ENCODE measurements at regions not wholly inside any gene's neighbourhood (a gene's known extent, or its start where the extent isn't known, plus 50 kb on each side); places are given as distances from the start of the nearest gene placed in this dataset.

DNA sequence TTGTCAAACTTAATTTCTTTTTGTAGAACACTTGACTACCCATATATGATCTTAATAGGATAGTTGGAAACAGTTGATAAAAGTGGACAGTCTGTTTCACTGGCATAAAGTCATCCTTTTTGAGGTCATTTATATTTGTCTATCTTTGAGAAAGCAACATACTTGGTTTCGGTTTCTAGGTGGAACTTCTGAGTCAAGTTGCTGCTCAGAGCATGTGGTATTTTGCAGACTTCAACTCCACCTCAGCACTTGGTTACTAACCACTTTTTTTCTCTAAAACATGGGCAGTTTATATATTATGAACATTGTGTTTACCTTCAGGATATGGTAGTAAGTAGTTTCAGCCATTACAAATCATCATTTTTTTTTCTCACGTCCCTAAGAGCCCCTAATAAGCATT lies 1749.0 kb upstream of the C9orf72 start:
- Histone ChIP-seq H3K4me3 (no peak overlapping the region), H3K9me3 (peaks cover 0 to 8% (median 0%) of the 10 kb centered on the region in 12 donors), H3K27me3 (no peaks in the 10 kb centered on the region), H3K36me3 (no peaks in the 10 kb centered on the region), H3K4me1 (no peaks in the 10 kb centered on the region), H3K27ac (no peak overlapping the region)
- ATAC-seq (no peak), DNase-seq (no peak)
- 58 to 68% (median 61%) methylated on average over 2 of the region's 2 CpGs for WGBS, 4 donors
- intact Hi-C loops (cut with DNase I) = loop anchor here in 1 of 10 donors (10.0 kb wide), 1 partner anchor 47 kb away; no protein-coding TSS in a partner anchor
- TF ChIP-seq CTCF (IDR thresholded peaks at IDR 0.05) (no peak), POLR2A (IDR thresholded peaks at IDR 0.05) (no peak)

- H3K27ac ChIP-seq = no peak overlapping the region
- H3K27me3 ChIP-seq = no peaks in the 10 kb centered on the region
- H3K4me1 ChIP-seq = no peaks in the 10 kb centered on the region
- ATAC-seq (no peak), DNase-seq (no peak)
- no peaks in the 10 kb centered on the region for H3K36me3 ChIP-seq
- H3K4me3 ChIP-seq = no peak overlapping the region
- H3K9me3 ChIP-seq = peaks cover 0 to 8% (median 0%) of the 10 kb centered on the region in 12 donors
- intact Hi-C loops (cut with DNase I) = loop anchor here in 1 of 10 donors (10.0 kb wide), 1 partner anchor 51 kb away; no protein-coding TSS in a partner anchor
- TF ChIP-seq CTCF (IDR thresholded peaks at IDR 0.05) = no peak
- TF ChIP-seq POLR2A (IDR thresholded peaks at IDR 0.05) = no peak
Measured at GRCh38 chr9:29325894-29326293, 1752.6 kb upstream of the C9orf72 start.

DNA sequence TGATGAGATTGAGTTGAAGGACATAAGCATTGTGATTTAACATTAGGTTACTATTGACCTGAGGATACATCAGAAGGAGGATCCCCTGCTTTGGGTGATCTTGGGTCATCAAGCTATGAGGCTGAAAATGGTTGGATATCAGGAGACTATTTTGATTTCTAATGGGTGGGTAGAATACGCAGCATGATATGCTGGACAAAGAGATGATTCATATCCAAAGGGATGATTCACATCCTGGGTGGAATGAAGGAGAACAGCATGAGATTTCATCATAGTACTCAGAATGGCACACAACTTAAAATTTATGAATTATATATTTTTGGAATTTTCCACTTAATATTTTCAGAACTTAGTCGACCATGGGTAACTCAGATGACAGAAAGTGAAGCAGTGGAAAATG lies 1759.5 kb upstream of the C9orf72 start:
- intact Hi-C loops (cut with DNase I) = no loop called here
- no peaks in the 10 kb centered on the region for H3K4me1 ChIP-seq
- no peaks in the 10 kb centered on the region for H3K36me3 ChIP-seq
- no peak for TF ChIP-seq POLR2A (IDR thresholded peaks at IDR 0.05)
- TF ChIP-seq CTCF (IDR thresholded peaks at IDR 0.05) = no peak
- no peaks in the 10 kb centered on the region for H3K27me3 ChIP-seq
- H3K4me3 ChIP-seq = no peak overlapping the region
- H3K27ac ChIP-seq = no peak overlapping the region
- ATAC-seq (no peak), DNase-seq (no peak)
- 60 to 73% (median 64%) methylated on average over 2 of the region's 2 CpGs for WGBS, 4 donors
- H3K9me3 ChIP-seq = no peaks in the 10 kb centered on the region

DNA sequence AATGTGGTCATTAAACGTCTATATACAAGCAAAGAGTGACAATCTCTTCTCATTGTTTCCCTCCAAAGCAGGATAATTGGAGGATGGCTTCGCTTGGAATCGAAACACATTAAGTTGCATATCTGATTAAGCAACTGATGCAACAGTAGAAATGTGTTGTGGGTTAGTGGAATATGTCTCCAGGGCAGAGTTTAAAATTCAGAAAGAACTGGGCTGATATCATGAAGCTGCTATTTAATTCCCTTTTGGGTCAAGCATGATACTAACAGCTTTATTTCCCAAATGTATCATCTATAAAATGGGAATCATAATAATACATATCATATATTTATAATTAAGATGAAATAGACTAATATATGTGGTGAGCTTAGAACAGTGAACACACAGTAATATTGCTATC lies 1763.0 kb upstream of the C9orf72 start:
- TF ChIP-seq POLR2A (IDR thresholded peaks at IDR 0.05) (no peak), CTCF (IDR thresholded peaks at IDR 0.05) (no peak)
- no peak overlapping the region for H3K4me3 ChIP-seq
- intact Hi-C loops (cut with DNase I) = no loop called here
- DNase-seq = no peak
- no peak overlapping the region for H3K27ac ChIP-seq
- H3K36me3 ChIP-seq = no peaks in the 10 kb centered on the region
- H3K9me3 ChIP-seq = no peaks in the 10 kb centered on the region
- WGBS, 4 donors = 84 to 87% (median 86%) methylated on average over 3 of the region's 3 CpGs
- H3K4me1 ChIP-seq = no peaks in the 10 kb centered on the region
- no peak for ATAC-seq
- H3K27me3 ChIP-seq = no peaks in the 10 kb centered on the region
